Upper lobe of right lung (tissue), 1 donor: ENCODE measurements at regions not wholly inside any gene's neighbourhood (a gene's known extent, or its start where the extent isn't known, plus 50 kb on each side); places are given as distances from the start of the nearest gene placed in this dataset.

Experiments used
- ATAC-seq: fragments of 200-7000 bp; cut with Tn5 transposase; one replicate; pipeline ENCODE4 v1.9.1; 2020; ENCODE audit warnings: mild to moderate bottlenecking, moderate library complexity
- DNase-seq: peaks from one replicate; pipeline ENCODE4 v3.0.0-alpha.2; 2020
- H3K27ac ChIP-seq: fragments of 200-600 bp; one replicate; pipeline ENCODE4 v1.8.0; 2022
- H3K27me3 ChIP-seq: fragments of 200-600 bp; one replicate; pipeline ENCODE4 v1.8.0; 2022; ENCODE audit warnings: mild to moderate bottlenecking
- H3K36me3 ChIP-seq: fragments of 200-600 bp; one replicate; pipeline ENCODE4 v1.8.0; 2022
- H3K4me1 ChIP-seq: fragments of 200-600 bp; one replicate; pipeline ENCODE4 v1.8.0; 2022
- H3K4me3 ChIP-seq: fragments of 200-600 bp; one replicate; pipeline ENCODE4 v1.8.0; 2022; ENCODE audit warnings: mild to moderate bottlenecking
- H3K9me3 ChIP-seq: fragments of 200-600 bp; one replicate; pipeline ENCODE4 v1.8.0; 2022
- intact Hi-C: fragments of 100-400 bp; cut with DNase I; formaldehyde crosslinking; loops from one replicate; pipeline ENCODE4 v1.11.0; 2022
- TF ChIP-seq, protein P1 (sequence below): fragments of 200-600 bp; IDR thresholded peaks from one replicate; pipeline ENCODE4 v1.8.0; 2022; ENCODE audit warnings: antibody characterized with exemption
- donor health status: DM: no; HTN: yes; CAD: no; lungs with severe emphysema.

DNA sequence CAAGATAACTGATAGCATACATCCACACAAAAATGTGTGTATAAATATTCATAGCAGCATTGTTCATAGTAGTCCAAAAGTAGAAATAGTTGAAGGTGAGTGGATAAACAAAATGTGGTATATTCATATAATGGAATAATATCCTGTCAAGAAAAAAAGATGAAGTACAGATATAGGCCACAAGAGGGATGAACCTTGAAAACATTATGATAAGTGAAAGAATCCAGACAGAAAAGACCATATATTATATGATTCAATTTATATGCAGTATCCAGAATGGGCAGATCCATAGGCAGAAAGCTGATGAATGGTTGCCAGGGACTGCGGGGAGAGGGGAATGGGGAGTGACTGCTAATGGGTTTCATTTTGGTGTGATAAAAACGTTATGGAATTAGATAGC, 54.3 kb upstream of the TNIK start:
- ATAC-seq = no peak
- TF ChIP-seq, protein P1, sequence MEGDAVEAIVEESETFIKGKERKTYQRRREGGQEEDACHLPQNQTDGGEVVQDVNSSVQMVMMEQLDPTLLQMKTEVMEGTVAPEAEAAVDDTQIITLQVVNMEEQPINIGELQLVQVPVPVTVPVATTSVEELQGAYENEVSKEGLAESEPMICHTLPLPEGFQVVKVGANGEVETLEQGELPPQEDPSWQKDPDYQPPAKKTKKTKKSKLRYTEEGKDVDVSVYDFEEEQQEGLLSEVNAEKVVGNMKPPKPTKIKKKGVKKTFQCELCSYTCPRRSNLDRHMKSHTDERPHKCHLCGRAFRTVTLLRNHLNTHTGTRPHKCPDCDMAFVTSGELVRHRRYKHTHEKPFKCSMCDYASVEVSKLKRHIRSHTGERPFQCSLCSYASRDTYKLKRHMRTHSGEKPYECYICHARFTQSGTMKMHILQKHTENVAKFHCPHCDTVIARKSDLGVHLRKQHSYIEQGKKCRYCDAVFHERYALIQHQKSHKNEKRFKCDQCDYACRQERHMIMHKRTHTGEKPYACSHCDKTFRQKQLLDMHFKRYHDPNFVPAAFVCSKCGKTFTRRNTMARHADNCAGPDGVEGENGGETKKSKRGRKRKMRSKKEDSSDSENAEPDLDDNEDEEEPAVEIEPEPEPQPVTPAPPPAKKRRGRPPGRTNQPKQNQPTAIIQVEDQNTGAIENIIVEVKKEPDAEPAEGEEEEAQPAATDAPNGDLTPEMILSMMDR = no peak
- Histone ChIP-seq H3K4me3 (no peak overlapping the region), H3K9me3 (no peaks in the 10 kb centered on the region), H3K36me3 (no peaks in the 10 kb centered on the region), H3K27me3 (no peaks in the 10 kb centered on the region), H3K27ac (no peak overlapping the region), H3K4me1 (no peaks in the 10 kb centered on the region)
- DNase-seq = no peak
- intact Hi-C loops = no loop called here

DNA sequence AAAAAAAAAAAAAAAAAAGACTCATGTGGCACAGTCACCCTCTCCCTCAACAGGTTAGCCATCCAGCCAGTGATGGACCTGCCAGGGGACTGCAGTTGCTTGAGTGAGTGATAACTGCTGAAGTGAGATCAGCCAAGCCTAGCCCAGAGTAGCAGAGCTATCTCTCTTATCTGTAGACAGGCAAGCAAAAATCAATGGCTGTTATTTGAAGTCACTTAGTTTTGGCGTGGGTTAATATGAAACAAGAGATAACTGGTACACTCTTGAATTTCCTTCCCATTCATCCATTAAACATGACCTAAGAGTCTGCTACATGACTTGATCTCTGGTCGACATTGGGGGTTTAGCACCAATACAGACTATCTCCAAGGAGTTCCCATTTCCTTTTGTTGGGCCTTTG, 51.2 kb upstream of the TNIK start:
- ATAC-seq = no peak

More for the DNA sequence above, 51.2 kb upstream of the TNIK start:
- H3K4me1 ChIP-seq = no peaks in the 10 kb centered on the region
- intact Hi-C loops = no loop called here
- no peak overlapping the region for H3K27ac ChIP-seq
- H3K27me3 ChIP-seq = no peaks in the 10 kb centered on the region
- TF ChIP-seq, protein P1 = no peak
- H3K4me3 ChIP-seq = no peak overlapping the region
- no peaks in the 10 kb centered on the region for H3K36me3 ChIP-seq
- DNase-seq = no peak
- no peaks in the 10 kb centered on the region for H3K9me3 ChIP-seq
